SJCRH30 (cell line): ENCODE measurements at regions not wholly inside any gene's neighbourhood (a gene's known extent, or its start where the extent isn't known, plus 50 kb on each side); places are given as distances from the start of the nearest gene placed in this dataset.

Source experiments
- DNase-seq, 2 experiments: peaks; one replicate each; pipeline ENCODE4 v3.0.0-alpha.2; 2015 to 2020
- H3K27ac ChIP-seq: fragments of 250-450 bp; sonication (Bioruptor Pico); 2 replicates; pipeline ENCODE4 v1.5.1; 2020; ENCODE audit warnings: mild to moderate bottlenecking, moderate library complexity
- H3K27me3 ChIP-seq: fragments of 250-450 bp; sonication (Bioruptor Pico); 2 replicates; pipeline ENCODE4 v1.5.1; 2020; ENCODE audit warnings: mild to moderate bottlenecking, moderate library complexity
- H3K36me3 ChIP-seq: fragments of 250-450 bp; sonication (Bioruptor Pico); 2 replicates; pipeline ENCODE4 v1.5.1; 2020; ENCODE audit warnings: mild to moderate bottlenecking, moderate library complexity
- H3K4me1 ChIP-seq: fragments of 250-450 bp; sonication (Bioruptor Pico); 2 replicates; pipeline ENCODE4 v1.5.1; 2020; ENCODE audit warnings: mild to moderate bottlenecking, moderate library complexity
- H3K4me3 ChIP-seq: fragments of 250-450 bp; sonication (Bioruptor Pico); 2 replicates; pipeline ENCODE4 v1.5.1; 2020; ENCODE audit warnings: mild to moderate bottlenecking, moderate library complexity
- H3K9me3 ChIP-seq: fragments of 250-450 bp; sonication (Bioruptor Pico); replicated peaks from 2 replicates; pipeline ENCODE4 v1.5.1; 2020; ENCODE audit warnings: mild to moderate bottlenecking, moderate library complexity

DNA sequence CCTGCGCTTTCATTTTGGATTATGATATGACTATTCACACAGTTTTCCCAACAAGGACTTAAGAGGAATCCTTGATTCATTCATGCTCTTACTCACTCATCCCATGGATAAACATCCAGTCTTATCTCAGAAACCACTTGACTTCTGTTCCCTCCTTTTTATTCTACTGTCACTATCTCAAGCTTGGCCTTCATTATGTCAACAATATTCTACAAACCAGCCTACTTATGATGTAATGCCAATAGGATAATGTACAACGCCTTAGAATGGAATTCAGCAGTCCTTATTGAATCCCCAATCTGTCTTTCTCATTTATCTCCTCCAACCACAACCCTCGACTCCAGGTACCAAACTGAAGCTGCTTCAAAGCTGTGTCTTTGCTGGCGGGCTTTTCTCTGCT lies 448.5 kb downstream of the PDZRN4 start:
- H3K27ac ChIP-seq: no peak overlapping the region
- H3K4me1 ChIP-seq: no peaks in the 10 kb centered on the region
- no peaks in the 10 kb centered on the region for H3K36me3 ChIP-seq
- H3K9me3 ChIP-seq: no peaks in the 10 kb centered on the region; the same call in 1 of the 2 replicates
- H3K27me3 ChIP-seq: no peaks in the 10 kb centered on the region
- H3K4me3 ChIP-seq: no peak overlapping the region
- no peak for DNase-seq

DNA sequence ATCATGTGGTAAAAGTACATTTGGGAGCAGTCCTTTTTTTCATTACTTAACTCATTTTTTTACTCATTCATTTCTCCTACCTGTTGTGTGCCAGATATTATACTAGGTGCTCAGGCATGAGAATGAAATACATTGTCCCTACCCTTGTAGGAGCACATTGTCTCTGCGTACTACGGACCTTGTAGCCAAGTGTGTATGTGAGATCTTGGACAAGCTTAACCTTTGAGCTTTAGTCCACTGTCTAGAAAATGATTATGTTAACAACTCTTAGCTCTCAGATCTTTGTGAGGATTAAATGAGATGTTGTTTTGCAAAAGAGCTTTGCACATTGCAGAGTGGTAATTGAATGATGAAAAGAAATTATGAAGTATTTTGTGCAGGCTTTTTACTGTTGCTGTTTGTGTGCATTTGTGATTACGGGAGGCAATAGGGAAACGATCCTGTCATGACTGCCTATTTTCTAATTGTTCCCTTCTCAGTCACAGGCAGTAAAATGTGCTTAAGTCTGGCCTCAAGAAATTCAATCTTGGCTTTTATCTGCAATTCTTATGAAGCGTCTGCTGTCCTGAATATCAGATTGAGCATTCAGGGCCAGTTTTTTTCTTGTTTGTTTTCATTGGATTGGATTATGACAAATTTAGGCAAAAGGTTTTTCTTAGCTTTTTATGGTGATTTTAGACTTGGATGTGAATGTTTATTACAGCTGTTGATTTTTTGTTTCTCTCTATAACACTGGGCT lies 447.7 kb downstream of the PDZRN4 start:
- no peaks in the 10 kb centered on the region for H3K4me1 ChIP-seq
- H3K27ac ChIP-seq: no peak overlapping the region
- no peaks in the 10 kb centered on the region for H3K27me3 ChIP-seq
- no peaks in the 10 kb centered on the region; the same call in 1 of the 2 replicates for H3K9me3 ChIP-seq
- H3K36me3 ChIP-seq: no peaks in the 10 kb centered on the region
- DNase-seq: no peak
- no peak overlapping the region for H3K4me3 ChIP-seq

DNA sequence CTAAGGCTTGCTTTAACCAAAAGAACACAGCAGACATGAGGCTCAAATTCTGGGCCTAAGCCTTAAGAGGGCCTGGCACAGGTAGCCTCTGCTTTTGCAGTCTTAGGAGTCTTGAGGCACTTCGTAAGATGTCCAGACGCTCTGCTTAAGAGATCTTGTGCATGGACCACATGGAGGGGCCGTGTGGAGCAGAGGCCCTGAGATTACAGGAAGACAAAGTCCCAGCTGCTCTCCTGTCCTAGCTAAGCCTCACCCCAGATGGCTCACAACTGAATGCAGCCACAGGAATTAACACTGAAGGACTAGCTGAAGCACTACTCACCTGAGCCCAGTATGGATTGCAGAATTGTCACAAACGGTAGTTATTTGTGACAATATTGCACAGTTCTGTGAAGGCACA lies 446.0 kb downstream of the PDZRN4 start:
- H3K36me3 ChIP-seq: no peaks in the 10 kb centered on the region
- H3K27ac ChIP-seq: no peak overlapping the region
- H3K4me3 ChIP-seq: no peak overlapping the region
- H3K9me3 ChIP-seq: no peaks in the 10 kb centered on the region; the same call in 1 of the 2 replicates
- H3K27me3 ChIP-seq: no peaks in the 10 kb centered on the region
- DNase-seq: no peak
- H3K4me1 ChIP-seq: no peaks in the 10 kb centered on the region

DNA sequence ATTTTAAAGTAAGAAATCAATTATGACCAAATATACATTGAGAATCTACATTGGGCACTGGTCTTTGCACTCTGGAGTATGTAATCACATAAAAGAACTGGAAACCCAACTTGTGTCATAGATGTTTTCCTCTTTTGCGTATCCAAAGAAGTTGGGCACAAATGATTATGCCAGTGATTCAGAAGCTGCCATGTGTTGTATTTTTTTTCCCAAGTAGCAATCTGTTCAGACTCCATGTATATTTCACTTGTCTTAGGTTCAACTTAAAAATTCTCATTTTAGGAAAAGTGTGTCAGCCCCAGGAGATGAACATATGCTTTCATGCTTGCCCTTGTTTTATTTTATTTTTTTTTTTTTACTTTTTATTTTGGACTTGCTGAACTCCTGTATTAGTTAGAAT lies 441.5 kb downstream of the PDZRN4 start:
- Histone ChIP-seq H3K27me3 (no peaks in the 10 kb centered on the region), H3K9me3 (no peaks in the 10 kb centered on the region; the same call in 1 of the 2 replicates), H3K4me3 (no peak overlapping the region), H3K4me1 (no peaks in the 10 kb centered on the region), H3K36me3 (no peaks in the 10 kb centered on the region), H3K27ac (no peak overlapping the region)
- no peak for DNase-seq

DNA sequence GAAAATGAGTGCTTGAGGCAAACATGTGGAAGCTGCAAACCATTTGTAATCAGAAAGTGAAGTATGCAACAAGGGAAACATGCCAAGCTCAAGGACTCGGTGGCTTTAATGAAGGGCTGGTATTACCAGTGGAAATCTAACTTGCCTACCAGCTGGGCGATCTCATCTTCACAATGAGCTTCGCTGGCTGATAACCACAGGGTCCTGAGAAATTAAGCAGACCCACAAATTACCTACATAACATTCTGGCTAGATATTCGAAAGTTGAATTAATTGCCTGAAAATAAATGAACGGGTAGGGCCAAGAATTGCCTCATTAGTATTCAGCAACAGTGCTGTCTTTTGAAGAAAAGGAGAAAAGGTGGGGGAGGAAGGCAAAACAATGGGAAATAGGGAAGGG lies 439.4 kb downstream of the PDZRN4 start:
- Histone ChIP-seq H3K4me3 (no peak overlapping the region), H3K36me3 (no peaks in the 10 kb centered on the region), H3K9me3 (no peaks in the 10 kb centered on the region), H3K27me3 (no peaks in the 10 kb centered on the region), H3K27ac (no peak overlapping the region), H3K4me1 (no peaks in the 10 kb centered on the region)
- no peak for DNase-seq

DNA sequence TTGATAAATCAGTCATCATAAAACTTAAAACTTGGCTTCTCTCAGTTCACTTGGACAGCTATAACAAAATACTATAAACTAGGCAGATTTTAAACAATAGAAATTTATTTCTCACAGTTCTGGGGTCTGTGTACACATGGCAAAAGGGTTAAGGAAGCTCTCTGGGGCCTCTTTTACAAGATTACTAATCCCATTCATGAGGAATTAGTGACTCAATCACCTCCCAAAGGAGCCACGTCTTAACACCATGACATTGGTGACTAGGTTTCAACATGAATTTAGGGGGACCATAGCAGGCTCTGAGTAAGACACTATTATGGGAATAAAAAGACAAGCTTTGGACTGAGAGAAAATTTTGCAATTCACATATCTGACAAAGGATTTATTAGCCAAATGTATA lies 436.5 kb downstream of the PDZRN4 start:
- no peak overlapping the region for H3K27ac ChIP-seq
- H3K4me1 ChIP-seq: no peaks in the 10 kb centered on the region
- no peaks in the 10 kb centered on the region for H3K9me3 ChIP-seq
- peaks cover 3% of the 10 kb centered on the region; the same call in 1 of the 2 replicates for H3K27me3 ChIP-seq
- H3K36me3 ChIP-seq: no peaks in the 10 kb centered on the region
- DNase-seq: no peak
- H3K4me3 ChIP-seq: no peak overlapping the region
